Esophagus muscularis mucosa (tissue), 4 donors: ENCODE measurements at regions not wholly inside any gene's neighbourhood (a gene's known extent, or its start where the extent isn't known, plus 50 kb on each side); places are given as distances from the start of the nearest gene placed in this dataset.

Source experiments
- DNase-seq: peaks from one replicate; pipeline ENCODE4 v3.0.0-alpha.2; 2017; ENCODE audit errors: extremely low spot score
- H3K27ac ChIP-seq, 4 donors: fragments of 200-600 bp; sonication (generic); replicated peaks in 1 of 4; 1 replicate in 3 of 4; 2 replicates in 1 of 4; pipeline ENCODE4 v1.5.1; 2016 to 2019; ENCODE audit warnings: mild to moderate bottlenecking in 1 of 4
- H3K27me3 ChIP-seq, 4 donors: fragments of 200-600 bp; sonication (generic); one replicate each; pipeline versions ENCODE4 v1.5.1 to v1.6.0; 2016 to 2019
- H3K36me3 ChIP-seq, 4 donors: fragments of 200-600 bp; sonication (generic); one replicate each; pipeline ENCODE4 v1.5.1; 2016 to 2019
- H3K4me1 ChIP-seq, 4 donors: fragments of 200-600 bp; sonication (generic); one replicate each; pipeline ENCODE4 v1.5.1; 2016 to 2019
- H3K4me3 ChIP-seq, 4 donors: fragments of 200-600 bp; sonication (generic); 1 replicate in 2 of 4; 2 replicates in 2 of 4; pipeline ENCODE4 v1.5.1; 2016 to 2019; ENCODE audit warnings: mild to moderate bottlenecking in 4 of 4, moderate library complexity in 1 of 4
- H3K9me3 ChIP-seq, 4 donors: fragments of 200-600 bp; sonication (generic); 1 replicate in 3 of 4; 2 replicates in 1 of 4; pipeline ENCODE4 v1.5.1; 2016 to 2019
- EP300 ChIP-seq: sonication (generic); formaldehyde crosslinking; IDR thresholded peaks from one replicate; pipeline ENCODE4 v1.6.1; 2017; ENCODE audit warnings: antibody characterized with exemption
- POLR2A ChIP-seq: fragments of 450-650 bp; IDR thresholded peaks from one replicate; pipeline ENCODE4 v1.6.1; 2017; ENCODE audit warnings: antibody characterized with exemption, moderate library complexity, mild to moderate bottlenecking, low read depth
- POLR2AphosphoS5 ChIP-seq, 2 donors: sonication (generic); formaldehyde crosslinking; IDR thresholded peaks; one replicate each; pipeline ENCODE4 v1.6.1; 2017; ENCODE audit warnings: antibody characterized with exemption in 2 of 2
- WGBS: methylation state at CpG from one replicate; pipeline ENCODE4 v1.1.5; 2018; 5-methylcytosine and 5-hydroxymethylcytosine counted together
- intact Hi-C: fragments of 100-400 bp; cut with DNase I; formaldehyde crosslinking; loops from one replicate; pipeline ENCODE4 v1.15.1; 2023
- TF ChIP-seq, protein P1 (sequence below), 3 experiments: fragments of 200-600 bp in 2 of 3; fragments of 450-650 bp in 1 of 3; sonication (generic) in 2 of 3; IDR thresholded peaks; one replicate each; pipeline ENCODE4 v1.5.1; 2017 to 2019; ENCODE audit warnings: antibody characterized with exemption in 3 of 3, mild to moderate bottlenecking in 2 of 3, moderate library complexity in 1 of 3

DNA sequence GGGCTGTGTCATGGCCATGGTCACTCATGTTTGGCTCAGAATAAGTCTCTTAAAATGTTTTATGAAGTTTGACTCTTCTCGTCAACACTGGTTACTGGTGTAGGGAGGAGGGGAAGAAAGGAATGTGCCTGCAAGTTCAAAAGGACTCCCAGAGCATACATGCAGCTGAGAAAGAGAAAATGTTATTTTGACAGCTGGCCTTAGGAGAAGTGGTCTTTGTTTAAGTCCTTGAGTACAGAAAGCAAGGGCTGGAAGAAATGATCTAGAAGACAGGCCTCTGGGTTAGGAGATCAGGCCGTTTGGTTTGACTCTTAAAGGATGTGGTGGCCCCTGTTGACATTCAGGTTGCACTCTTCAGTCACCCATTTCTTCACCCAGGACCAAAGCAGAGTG is 245.5 kb downstream of the REEP3 start:
- DNase-seq = no peak
- Histone ChIP-seq H3K4me3 (no peak overlapping the region), H3K9me3 (no peaks in the 10 kb centered on the region), H3K27me3 (no peaks in the 10 kb centered on the region), H3K27ac (no peak overlapping the region), H3K36me3 (no peaks in the 10 kb centered on the region), H3K4me1 (peaks cover 6 to 12% (median 9%) of the 10 kb centered on the region in 4 donors)
- intact Hi-C loops = no loop called here
- no peak for TF ChIP-seq POLR2A
- WGBS = 56% methylated on average over 2 of the region's 2 CpGs

DNA sequence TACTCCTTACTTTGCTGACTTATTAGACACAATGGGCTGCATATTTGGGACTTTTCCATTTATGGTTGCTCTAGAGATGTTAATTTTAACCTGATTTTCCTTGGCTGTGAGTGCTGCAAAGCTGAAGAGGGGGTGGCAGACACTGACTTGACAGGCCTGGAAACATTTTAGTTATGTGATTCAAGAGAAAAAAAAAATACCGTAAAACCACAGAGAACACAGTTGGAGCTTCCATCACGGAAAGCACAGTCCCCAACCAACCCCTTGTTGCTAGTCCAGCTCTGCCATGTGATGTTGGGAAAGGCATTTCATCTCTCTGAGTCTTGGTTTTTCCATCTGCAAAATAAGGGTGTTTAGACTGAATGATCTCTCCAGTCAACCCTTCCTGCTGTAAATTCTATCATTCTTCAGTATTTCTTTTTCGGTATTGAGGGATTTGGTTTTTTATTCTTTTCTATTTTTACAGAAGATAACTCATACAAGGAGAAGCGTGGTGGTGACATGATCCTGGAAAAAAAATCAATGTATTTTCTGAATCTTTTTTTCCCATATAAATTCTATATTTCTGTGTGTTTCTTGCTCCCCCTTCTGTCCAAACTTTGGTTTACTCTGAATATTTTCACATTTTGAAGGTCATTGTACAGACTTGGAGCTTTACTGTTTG is 246.1 kb downstream of the REEP3 start:
- intact Hi-C loops = no loop called here
- no peaks in the 10 kb centered on the region for H3K36me3 ChIP-seq
- peaks cover 6 to 13% (median 9%) of the 10 kb centered on the region in 4 donors for H3K4me1 ChIP-seq
- H3K9me3 ChIP-seq = no peaks in the 10 kb centered on the region
- H3K27me3 ChIP-seq = no peaks in the 10 kb centered on the region
- H3K27ac ChIP-seq = no peak overlapping the region
- no peak for TF ChIP-seq POLR2AphosphoS5 (IDR thresholded peaks at IDR 0.05)
- TF ChIP-seq, protein P1, sequence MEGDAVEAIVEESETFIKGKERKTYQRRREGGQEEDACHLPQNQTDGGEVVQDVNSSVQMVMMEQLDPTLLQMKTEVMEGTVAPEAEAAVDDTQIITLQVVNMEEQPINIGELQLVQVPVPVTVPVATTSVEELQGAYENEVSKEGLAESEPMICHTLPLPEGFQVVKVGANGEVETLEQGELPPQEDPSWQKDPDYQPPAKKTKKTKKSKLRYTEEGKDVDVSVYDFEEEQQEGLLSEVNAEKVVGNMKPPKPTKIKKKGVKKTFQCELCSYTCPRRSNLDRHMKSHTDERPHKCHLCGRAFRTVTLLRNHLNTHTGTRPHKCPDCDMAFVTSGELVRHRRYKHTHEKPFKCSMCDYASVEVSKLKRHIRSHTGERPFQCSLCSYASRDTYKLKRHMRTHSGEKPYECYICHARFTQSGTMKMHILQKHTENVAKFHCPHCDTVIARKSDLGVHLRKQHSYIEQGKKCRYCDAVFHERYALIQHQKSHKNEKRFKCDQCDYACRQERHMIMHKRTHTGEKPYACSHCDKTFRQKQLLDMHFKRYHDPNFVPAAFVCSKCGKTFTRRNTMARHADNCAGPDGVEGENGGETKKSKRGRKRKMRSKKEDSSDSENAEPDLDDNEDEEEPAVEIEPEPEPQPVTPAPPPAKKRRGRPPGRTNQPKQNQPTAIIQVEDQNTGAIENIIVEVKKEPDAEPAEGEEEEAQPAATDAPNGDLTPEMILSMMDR (IDR thresholded peaks at IDR 0.05) = peak in 2 of 3 experiments; percentile 26 to 39
- no peak overlapping the region for H3K4me3 ChIP-seq
- DNase-seq = no peak
- WGBS = 43% methylated on average over 4 of the region's 4 CpGs

DNA sequence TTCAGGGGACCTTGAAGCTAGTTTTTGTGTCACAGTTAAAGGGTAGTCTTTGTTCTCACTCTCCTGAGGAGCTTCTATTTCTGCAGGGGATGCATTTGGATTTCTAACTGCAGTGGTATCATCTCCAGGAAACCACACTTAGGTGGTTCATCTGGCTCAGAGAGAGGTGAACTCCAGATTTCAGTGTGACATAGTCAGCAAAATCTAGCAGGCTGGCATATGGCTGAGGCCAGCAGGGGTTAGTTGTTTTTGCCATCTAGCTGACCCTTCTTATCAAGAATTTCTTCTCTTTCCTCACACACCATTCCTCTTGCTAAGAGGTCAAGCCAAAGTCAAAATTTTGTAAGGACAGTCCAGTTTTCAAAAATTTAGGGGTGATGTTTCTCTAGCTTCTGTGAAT is 248.2 kb downstream of the REEP3 start:
- Histone ChIP-seq H3K27me3 (no peaks in the 10 kb centered on the region), H3K4me3 (no peak overlapping the region), H3K4me1 (peaks cover 6 to 23% (median 12%) of the 10 kb centered on the region in 4 donors), H3K36me3 (no peaks in the 10 kb centered on the region), H3K27ac (no peak overlapping the region), H3K9me3 (no peaks in the 10 kb centered on the region)
- TF ChIP-seq EP300 (no peak), POLR2AphosphoS5 (IDR thresholded peaks at IDR 0.05) (no peak), POLR2A (no peak)
- TF ChIP-seq, protein P1 (IDR thresholded peaks at IDR 0.05) = no peak
- no peak for DNase-seq
- intact Hi-C loops = no loop called here

DNA sequence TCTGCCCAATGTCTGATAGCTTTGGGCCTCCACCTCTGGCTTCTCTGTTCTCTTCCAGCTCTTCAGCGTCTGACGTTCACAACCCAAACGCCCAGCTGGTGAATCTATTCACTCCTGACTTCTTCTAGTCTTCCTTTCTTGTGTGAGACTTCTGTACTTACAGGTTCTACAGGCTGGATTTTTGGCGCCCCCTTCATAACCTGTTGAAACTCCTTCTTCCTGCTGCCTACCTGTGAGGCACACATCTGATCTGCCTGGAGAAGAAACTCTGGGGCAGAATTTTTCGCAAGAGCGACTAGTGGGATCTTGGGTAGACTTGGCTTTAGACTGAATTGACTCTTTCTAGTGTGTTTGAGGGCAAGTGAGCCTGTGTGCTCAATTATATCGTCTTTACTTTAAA is 249.3 kb downstream of the REEP3 start:
- intact Hi-C loops = no loop called here
- TF ChIP-seq POLR2A (no peak), POLR2AphosphoS5 (IDR thresholded peaks at IDR 0.05) (no peak), EP300 (no peak)
- TF ChIP-seq, protein P1 (IDR thresholded peaks at IDR 0.05) = no peak
- WGBS = 82% methylated on average over 7 of the region's 7 CpGs

DNA sequence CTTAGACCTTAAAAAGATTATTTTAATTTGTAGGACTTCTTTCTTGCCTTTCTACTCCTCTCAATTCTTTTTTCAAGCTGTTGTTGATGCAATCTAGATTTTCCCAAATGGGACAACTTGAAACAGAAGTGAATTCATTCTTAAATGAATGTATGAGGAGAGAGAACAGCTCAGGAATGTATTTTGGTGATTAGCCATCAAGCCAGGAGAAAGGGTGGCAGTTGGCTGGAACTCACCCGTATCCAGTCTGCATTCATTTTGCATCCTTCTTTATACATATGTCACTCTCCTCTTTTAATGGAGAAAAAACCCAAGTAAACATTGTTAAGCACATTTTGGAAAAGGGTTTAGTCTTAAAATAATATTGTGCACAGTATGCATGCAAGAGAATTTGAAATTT is 251.3 kb downstream of the REEP3 start:
- no peaks in the 10 kb centered on the region for H3K9me3 ChIP-seq
- intact Hi-C loops = no loop called here
- no peaks in the 10 kb centered on the region for H3K36me3 ChIP-seq
- TF ChIP-seq POLR2AphosphoS5 (IDR thresholded peaks at IDR 0.05) = no peak
- TF ChIP-seq, protein P1 (IDR thresholded peaks at IDR 0.05) = no peak
- TF ChIP-seq EP300 = no peak
- TF ChIP-seq POLR2A = no peak
- 29% methylated on average over 1 of the region's 1 CpG for WGBS
- no peak overlapping the region for H3K27ac ChIP-seq
- H3K4me3 ChIP-seq = no peak overlapping the region
- H3K4me1 ChIP-seq = peaks cover 0 to 15% (median 3%) of the 10 kb centered on the region in 4 donors
- no peaks in the 10 kb centered on the region for H3K27me3 ChIP-seq
- DNase-seq = no peak

More for the DNA sequence above, 249.3 kb downstream of the REEP3 start:
- Histone ChIP-seq H3K27ac (no peak overlapping the region), H3K27me3 (no peaks in the 10 kb centered on the region), H3K9me3 (no peaks in the 10 kb centered on the region), H3K36me3 (no peaks in the 10 kb centered on the region), H3K4me3 (no peak overlapping the region), H3K4me1 (peaks cover 6 to 23% (median 12%) of the 10 kb centered on the region in 4 donors)
- no peak for DNase-seq
